K562 (cell line): ENCODE measurements at regions not wholly inside any gene's neighbourhood (a gene's known extent, or its start where the extent isn't known, plus 50 kb on each side); places are given as distances from the start of the nearest gene placed in this dataset.

ENCODE experiments used
- AFF4 ChIP-seq: sonication (generic); formaldehyde crosslinking; IDR thresholded peaks from 2 replicates; pipeline ENCODE4 v1.8.0; 2023; ENCODE audit warnings: mild to moderate bottlenecking, missing genetic modification reagents
- KAT7 ChIP-seq: sonication (generic); formaldehyde crosslinking; IDR thresholded peaks from 2 replicates; pipeline ENCODE4 v1.8.0; 2022; ENCODE audit warnings: missing genetic modification reagents, mild to moderate bottlenecking, borderline replicate concordance
- ZBTB7A ChIP-seq: IDR thresholded peaks from 2 replicates; pipeline ENCODE4 v1.6.1; 2011; ENCODE audit warnings: low read depth, mild to moderate bottlenecking, low read length, moderate library complexity, borderline replicate concordance; ENCODE audit not compliant: control insufficient read depth
- ZNF280B ChIP-seq: fragments of 250-450 bp; sonication (Bioruptor Pico); IDR thresholded peaks from 2 replicates; pipeline ENCODE4 v1.5.1; 2021; ENCODE audit warnings: mild to moderate bottlenecking
- TF ChIP-seq, protein P1 (sequence below): fragments of 450-650 bp; IDR thresholded peaks from 2 replicates; pipeline ENCODE4 v1.6.1; 2018; ENCODE audit not compliant: partially characterized antibody

DNA sequence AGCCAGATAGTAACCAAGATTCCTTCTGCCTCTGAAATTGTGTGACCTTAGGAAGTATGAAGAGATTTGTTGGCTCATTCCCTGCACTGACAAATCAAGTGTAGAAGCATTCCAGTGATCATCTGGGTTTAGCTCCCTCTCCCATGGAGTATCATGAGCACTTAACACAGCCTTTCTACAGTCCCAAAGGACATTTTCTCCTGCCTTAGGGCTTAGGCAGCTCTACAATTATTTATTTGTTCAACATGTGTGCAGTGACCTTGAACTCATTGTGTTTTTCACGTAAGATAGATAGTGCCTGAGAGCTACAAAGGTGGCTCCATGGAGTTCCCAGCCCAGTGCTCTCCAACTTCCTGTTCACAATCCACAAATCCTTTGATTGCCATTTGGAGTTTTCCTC, 94.8 kb upstream of the FAT3 start (continued):
- TF ChIP-seq, protein P1, sequence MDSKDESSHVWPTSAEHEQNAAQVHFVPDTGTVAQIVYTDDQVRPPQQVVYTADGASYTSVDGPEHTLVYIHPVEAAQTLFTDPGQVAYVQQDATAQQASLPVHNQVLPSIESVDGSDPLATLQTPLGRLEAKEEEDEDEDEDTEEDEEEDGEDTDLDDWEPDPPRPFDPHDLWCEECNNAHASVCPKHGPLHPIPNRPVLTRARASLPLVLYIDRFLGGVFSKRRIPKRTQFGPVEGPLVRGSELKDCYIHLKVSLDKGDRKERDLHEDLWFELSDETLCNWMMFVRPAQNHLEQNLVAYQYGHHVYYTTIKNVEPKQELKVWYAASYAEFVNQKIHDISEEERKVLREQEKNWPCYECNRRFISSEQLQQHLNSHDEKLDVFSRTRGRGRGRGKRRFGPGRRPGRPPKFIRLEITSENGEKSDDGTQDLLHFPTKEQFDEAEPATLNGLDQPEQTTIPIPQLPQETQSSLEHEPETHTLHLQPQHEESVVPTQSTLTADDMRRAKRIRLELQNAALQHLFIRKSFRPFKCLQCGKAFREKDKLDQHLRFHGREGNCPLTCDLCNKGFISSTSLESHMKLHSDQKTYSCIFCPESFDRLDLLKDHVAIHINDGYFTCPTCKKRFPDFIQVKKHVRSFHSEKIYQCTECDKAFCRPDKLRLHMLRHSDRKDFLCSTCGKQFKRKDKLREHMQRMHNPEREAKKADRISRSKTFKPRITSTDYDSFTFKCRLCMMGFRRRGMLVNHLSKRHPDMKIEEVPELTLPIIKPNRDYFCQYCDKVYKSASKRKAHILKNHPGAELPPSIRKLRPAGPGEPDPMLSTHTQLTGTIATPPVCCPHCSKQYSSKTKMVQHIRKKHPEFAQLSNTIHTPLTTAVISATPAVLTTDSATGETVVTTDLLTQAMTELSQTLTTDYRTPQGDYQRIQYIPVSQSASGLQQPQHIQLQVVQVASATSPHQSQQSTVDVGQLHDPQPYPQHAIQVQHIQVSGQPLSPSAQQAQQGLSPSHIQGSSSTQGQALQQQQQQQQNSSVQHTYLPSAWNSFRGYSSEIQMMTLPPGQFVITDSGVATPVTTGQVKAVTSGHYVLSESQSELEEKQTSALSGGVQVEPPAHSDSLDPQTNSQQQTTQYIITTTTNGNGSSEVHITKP: no peak
- no peak for TF ChIP-seq AFF4
- no peak for TF ChIP-seq ZBTB7A
- TF ChIP-seq ZNF280B (CRISPR knock-in tag): no peak
- TF ChIP-seq KAT7: no peak
